Bone marrow (tissue), 2 donors: ENCODE measurements at regions not wholly inside any gene's neighbourhood (a gene's known extent, or its start where the extent isn't known, plus 50 kb on each side); places are given as distances from the start of the nearest gene placed in this dataset.
"Not testable (repeated sequence)": the region's sequence is repeated elsewhere in the genome, so short reads cannot be mapped to it uniquely, and the experiment has no call there.

Experiments used
- DNase-seq, 2 donors: peaks; one replicate each; lab custom pipeline; 2025; lab: John Stamatoyannopoulos, UW

GRCh38 chr3:4071481-4072184, 231.5 kb upstream of the SETMAR start:
- DNase-seq, result no peak

GRCh38 chr3:4077278-4077677, 225.9 kb upstream of the SETMAR start:
- DNase-seq, result not testable (repeated sequence)

DNA sequence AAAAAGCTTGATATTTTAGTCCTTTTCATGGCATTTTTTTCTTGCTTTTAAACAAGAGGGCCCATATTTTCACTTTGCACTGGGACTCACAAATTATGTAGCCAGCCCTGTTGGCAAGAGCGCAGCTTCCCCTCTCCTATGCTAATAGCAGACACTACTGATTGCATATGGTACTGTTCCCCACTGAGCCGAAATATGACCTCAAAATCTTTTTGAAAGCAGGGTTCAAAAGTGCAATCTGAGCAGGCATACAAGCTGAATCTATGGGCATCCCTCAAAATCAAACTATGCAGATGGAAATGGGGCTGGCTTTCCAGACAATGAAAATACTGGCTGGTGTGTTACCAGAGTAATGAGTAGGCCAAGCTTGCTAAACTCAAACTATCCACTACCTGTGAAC, 225.2 kb upstream of the SETMAR start:
- DNase-seq, result no peak

- DNase-seq, result no peak
Measured at GRCh38 chr3:4078903-4079302, 224.3 kb upstream of the SETMAR start.

DNA sequence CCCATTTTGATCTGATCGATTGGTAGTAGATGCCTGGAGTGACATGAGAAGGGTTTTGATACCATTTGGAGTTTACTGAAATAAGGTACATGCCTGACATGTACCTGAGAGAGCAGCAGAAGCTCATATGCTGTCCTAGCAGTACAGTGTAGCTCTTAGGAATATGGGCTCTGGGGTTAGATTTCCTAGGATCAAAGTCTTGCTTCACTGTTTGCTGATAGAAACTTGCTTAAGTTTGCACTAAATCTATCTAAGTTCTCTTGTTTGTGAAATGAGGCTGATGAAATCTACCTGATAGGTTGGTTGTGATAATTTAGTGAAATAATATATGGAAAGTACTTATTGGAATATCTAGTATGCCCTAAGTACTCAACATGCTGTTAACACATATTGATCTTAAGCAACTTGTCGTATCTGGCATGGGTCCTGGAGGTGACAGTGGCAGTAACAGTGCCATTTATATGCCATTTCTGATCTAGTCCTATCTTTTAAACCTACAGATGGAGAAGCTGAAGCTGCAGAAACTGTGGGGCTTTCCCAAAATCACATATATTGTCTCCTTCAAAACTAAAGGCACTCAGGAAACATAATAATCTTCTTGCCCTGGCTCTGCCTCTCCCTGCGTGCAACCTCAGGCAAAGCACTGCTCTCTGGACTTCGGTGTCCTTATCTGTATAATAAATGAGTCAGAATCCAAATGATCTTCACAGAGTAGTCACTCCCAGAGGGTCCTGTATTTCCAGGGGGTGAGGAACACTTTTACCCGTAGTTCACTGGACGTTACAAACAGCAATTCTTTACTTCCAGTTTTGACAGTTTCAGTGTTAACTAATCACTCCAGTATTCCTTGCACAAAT, 223.6 kb upstream of the SETMAR start:
- no peak for DNase-seq

DNA sequence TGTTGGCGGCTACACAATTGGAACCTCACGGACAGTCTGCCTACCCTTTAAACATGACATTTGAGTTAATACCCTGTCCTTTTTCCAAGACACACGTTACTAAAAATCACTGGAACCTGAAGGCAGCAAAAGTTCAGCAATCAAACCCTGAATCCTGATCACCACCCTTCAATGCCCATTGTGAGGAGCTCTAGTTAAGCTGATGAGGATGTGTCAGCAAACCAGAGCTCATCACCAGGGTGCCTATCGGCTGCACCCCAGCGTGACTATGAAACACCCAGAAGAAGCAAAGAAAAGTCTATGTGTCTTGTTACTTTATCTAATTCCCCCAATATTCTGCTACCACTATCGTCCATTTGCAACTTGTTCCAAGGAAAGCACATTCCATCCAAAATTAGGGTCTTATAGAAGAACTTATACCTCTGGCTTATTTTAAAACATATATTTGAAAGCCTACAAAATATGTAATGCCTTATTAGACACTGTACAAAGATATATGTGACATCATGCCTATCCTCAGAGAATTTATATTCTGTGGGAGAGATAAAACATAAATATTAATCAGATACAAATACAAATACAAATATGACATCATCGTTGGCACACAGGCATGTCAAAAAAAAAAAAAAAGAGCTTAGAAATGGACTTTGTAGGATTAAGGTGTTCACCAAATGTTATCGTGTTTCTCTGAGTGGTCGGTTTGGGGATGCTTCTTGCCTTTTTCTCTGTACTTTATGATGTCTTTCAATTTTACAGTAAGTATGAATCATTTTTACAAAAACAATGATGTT, 219.7 kb upstream of the SETMAR start:
- DNase-seq, result no peak

GRCh38 chr3:4084271-4084670, 218.9 kb upstream of the SETMAR start:
- DNase-seq, result no peak

DNA sequence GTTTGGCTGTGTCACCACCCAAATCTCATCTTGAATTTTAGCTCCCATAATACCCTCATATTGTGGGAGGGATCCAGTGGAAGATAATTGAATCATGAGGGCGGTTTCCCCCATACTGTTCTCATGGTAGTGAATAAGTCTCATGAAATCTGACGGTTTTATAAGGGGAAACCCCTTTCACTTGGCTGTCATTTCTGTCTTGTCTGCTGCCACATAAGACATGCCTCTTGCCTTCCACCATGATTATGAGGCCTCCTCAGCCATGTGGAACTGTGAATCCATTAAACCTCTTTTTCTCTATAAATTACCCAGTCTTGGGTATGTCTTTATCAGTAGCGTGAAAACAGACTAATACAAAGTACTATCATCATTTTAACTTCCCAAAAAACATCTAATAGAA, 216.5 kb upstream of the SETMAR start:
- not testable (repeated sequence) for DNase-seq

DNA sequence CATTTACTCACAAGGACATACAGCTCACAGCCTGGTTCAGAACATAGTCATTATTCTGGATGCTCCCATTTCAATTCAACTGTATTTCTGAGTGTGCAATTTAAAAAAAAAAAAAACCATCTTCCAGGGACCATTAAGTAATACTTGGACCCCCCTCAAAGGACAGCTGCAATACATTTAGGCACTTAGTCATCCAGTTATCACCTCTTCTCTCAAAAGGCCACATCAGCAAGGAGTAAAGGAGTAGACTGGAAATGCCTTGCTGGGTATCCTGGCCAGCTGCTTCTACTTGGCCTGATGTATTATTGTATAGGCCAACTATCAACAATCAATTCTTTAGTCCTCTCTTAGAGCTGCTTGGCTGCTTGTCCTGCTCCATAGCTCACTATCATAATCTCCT, 211.4 kb upstream of the SETMAR start:
- no peak for DNase-seq

- no peak for DNase-seq
Measured at GRCh38 chr3:4097801-4098200, 205.4 kb upstream of the SETMAR start.

GRCh38 chr3:4099607-4100006, 203.6 kb upstream of the SETMAR start:
- DNase-seq, result no peak

DNA sequence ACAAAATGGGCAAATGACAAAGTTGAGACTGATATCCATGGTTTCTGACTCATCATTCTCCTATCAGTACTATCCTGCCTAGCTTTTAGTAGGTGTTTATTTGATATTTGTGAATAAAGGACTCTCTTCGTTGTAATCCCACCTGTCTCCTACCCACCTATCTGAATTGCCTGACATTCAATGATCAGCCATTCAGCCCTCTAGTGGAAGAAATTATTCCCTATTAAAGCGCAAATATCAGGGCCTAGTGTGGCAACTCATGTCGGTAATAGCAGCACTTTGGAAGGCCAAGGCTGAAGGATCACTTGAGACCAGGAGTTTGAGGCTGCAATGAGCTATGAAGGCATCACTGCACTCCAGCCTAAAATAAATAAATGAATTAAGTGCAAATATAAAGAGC, 195.7 kb upstream of the SETMAR start:
- no peak for DNase-seq

DNA sequence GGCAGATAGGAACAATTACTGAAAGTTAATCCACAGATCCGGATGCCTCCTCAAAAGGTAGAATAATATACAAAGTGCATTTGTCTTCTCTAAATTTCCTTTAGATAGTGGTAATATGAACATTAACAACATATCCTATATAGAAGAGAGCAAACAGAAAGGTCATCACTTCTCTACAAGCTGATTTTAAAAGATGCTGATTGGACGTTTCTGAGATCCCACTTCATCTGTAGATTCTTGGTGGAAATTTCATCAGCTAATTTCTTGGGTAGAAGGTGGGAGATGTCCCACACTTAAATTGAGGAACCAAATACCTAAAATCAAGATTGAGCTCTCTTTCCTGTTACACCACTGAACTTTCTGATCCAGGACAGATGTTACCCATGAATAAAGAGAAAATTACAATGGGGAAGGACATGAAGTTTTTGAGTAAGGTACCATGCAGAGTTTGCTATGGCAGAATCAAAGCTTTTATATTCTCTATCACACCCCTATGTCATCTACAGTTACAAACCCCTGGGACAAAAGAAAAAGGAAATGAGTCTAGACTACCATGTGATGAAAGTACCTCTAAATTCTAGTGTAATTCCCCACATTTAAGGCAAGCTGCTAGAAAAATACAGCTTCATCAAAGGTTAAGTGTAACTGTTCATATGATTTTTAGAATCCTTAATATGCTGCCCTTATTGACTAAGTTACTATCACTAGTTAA, 189.2 kb upstream of the SETMAR start:
- no peak for DNase-seq

DNA sequence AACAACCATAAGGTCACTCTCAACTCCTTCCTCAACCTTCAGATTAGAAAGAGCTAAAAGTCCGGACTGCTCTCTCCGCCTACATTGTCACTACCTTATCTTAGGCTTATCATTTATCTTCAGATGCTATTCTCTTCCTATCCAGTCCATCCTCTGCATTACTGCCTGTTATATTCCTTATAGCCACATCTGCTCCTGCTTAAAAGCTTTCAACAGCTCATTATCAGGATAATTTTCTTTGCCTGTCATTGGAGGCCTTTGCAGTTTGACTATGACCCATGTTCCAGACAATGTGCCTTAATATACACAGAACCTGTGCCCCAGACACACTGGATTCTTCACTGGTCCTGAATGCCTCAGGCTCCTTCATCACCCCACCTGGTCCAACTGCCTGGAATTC, 184.1 kb upstream of the SETMAR start:
- no peak for DNase-seq

DNA sequence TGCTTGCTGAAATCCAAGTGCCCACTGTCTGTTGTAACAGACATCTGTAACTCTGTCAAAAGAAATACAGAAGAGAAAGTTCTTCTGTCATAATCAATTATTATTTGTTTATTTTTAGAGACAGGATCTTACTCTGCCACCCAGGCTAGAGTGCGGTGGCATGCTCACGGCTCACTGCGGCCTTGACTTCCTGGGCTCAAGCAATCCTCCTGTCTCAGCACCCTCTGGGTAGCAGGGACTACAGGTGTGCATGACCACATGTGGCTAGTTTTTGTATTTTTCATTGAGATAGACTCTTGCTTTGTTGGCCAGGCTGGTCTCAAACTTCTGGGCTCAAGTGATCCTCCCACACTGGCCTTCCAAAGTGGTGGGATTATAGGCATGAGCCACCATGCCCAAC, 177.6 kb upstream of the SETMAR start:
- no peak for DNase-seq

GRCh38 chr3:4138150-4138785, 164.9 kb upstream of the SETMAR start:
- DNase-seq, result no peak

- no peak for DNase-seq
Measured at GRCh38 chr3:4138786-4139431, 164.3 kb upstream of the SETMAR start.

DNA sequence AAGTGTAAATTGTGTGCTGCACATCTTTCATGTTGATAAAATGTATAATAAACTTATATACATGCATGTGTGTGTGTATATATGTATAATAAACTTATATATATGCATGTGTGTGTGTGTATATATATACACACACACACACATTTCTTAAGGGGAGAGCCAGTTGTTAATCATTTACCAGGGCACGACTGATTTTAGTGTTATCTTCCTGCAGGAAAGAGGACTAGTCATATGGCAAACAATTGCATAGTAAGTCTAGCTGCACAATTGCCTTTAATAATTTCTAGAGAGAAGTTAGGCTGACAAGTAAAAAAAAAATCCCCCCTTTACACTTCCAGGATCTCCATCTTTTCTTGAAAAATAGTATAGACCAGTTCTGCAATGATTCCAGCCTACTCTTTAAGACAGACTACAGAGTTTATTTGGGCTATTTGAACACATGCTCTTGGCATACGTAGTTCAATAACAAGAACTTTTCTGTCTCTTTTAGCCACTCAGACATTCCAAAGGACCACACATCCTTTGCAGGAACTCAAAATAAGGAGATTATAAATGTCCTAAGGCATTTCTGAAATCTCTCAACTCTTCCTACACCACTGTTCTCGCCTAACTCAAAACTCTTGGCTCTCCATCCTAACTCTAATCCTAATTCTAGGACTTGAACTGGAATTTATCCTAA, 163.6 kb upstream of the SETMAR start:
- DNase-seq, result no peak

DNA sequence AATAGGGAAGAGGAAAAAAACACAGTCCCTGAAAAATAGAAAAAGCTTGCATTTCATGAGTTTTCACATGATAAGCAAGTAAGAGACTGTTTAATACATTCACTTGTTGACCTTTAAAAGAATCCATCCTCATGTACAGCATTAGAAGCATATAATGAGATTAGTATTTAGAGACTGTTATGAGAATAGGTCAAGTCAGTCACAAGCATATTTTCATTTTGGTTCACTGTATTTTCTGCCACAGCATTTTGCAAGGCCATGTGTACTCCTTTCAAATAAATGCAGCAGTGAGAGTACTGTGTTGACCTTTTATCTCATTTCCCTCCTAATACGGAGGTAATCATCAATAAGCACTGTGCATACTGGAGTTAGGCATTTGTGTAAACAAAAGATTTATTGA, 162.2 kb upstream of the SETMAR start:
- DNase-seq, result no peak

DNA sequence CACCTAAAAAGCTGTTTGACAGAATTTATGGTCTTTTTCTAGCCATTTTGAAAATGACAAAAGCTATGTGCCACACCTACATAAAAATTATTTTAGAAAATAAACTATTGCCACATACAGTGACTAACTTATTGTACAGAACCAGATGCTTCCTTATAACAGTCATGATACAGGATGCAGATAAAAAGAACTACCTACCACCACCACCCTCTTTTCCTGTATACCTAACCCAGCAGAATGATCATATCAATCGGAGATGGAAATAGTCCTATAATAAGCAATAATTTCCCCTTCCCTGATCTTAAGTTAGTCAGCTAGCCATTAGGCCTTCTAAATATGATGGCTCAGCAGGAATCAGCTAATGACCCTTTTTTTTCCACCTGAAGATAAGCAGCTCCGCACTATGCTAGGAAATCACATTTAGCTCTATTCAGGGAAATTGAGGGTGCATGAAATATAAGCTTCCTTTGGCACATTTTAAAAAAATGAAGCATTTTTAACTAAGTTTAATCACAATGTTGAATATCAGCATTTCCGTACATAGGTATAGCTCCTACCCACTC, 155.5 kb upstream of the SETMAR start:
- DNase-seq, result no peak
